ENCODE measurements at regions not wholly inside any gene's neighbourhood (a gene's known extent, or its start where the extent isn't known, plus 50 kb on each side); places are given as distances from the start of the nearest gene placed in this dataset.
A peak's percentile ranks its signal among the peaks of the same experiment; 100 is the strongest.

DNA sequence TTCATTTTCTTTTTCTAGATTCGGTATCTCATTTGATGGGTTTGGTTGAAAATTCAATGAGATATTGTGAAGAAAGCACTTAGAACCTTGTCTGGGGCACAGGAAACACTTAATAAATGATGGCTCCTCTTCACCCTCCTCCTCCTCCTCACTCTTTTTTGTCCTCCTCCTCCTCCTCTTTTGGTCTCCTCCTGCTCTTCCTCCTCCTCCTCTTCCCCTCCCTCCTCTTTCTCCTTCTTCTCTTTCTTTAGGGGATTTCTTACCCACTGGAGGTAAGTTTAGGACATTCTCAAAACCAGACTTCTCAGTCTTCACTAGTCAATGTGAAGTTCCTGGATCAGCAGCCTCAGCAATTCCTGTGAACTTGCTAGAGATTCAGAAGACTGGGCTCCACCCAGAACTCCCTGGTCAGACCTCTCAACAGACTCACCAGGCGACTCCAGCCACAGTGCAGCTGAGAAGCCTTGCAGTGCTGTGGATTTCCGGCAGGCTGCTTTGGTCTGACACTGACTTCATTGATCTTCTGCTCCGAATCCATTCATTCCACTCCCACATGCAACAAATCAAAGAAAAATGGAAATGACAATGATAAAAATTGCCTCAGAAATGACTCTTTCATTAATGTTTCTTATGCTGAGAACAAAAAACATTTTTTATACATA lies 368.6 kb upstream of the B3GAT1 start:
- no peak for ATAC-seq
- Mint-ChIP-seq H3K9me3 (no peaks in the 10 kb centered on the region), H3K27me3 (peaks cover 20% of the 10 kb centered on the region), H3K4me1 (no peaks in the 10 kb centered on the region), H3K36me3 (no peaks in the 10 kb centered on the region), H3K27ac (no peak overlapping the region), H3K4me3 (no peak overlapping the region)

GRCh38 chr11:134779179-134779578 lies 367.1 kb upstream of the B3GAT1 start:
- Mint-ChIP-seq H3K27ac (no peak overlapping the region), H3K4me3 (no peak overlapping the region), H3K27me3 (peaks cover 19% of the 10 kb centered on the region), H3K36me3 (no peaks in the 10 kb centered on the region), H3K4me1 (no peaks in the 10 kb centered on the region), H3K9me3 (no peaks in the 10 kb centered on the region)
- ATAC-seq = no peak

GRCh38 chr11:134768463-134768862 lies 356.4 kb upstream of the B3GAT1 start:
- no peak for ATAC-seq
- Mint-ChIP-seq H3K36me3 (no peaks in the 10 kb centered on the region), H3K27ac (no peak overlapping the region), H3K9me3 (peaks cover 17% of the 10 kb centered on the region), H3K27me3 (peaks cover 25% of the 10 kb centered on the region), H3K4me3 (no peak overlapping the region), H3K4me1 (no peaks in the 10 kb centered on the region)

- H3K36me3 Mint-ChIP-seq = no peaks in the 10 kb centered on the region
- peaks cover 9% of the 10 kb centered on the region for H3K9me3 Mint-ChIP-seq
- no peak overlapping the region for H3K4me3 Mint-ChIP-seq
- H3K4me1 Mint-ChIP-seq = no peaks in the 10 kb centered on the region
- no peak for ATAC-seq
- H3K27me3 Mint-ChIP-seq = peaks cover 40% of the 10 kb centered on the region
- H3K27ac Mint-ChIP-seq = no peak overlapping the region
Measured at GRCh38 chr11:134765565-134765964, 353.5 kb upstream of the B3GAT1 start.

- no peaks in the 10 kb centered on the region for H3K36me3 Mint-ChIP-seq
- H3K9me3 Mint-ChIP-seq = peaks cover 9% of the 10 kb centered on the region
- H3K27ac Mint-ChIP-seq = no peak overlapping the region
- peaks cover 40% of the 10 kb centered on the region for H3K27me3 Mint-ChIP-seq
- ATAC-seq = no peak
- no peak overlapping the region for H3K4me3 Mint-ChIP-seq
- no peaks in the 10 kb centered on the region for H3K4me1 Mint-ChIP-seq
Measured at GRCh38 chr11:134764966-134765365, 352.9 kb upstream of the B3GAT1 start.

- H3K27ac Mint-ChIP-seq = no peak overlapping the region
- no peak for ATAC-seq
- H3K36me3 Mint-ChIP-seq = no peaks in the 10 kb centered on the region
- H3K9me3 Mint-ChIP-seq = peaks cover 9% of the 10 kb centered on the region
- no peaks in the 10 kb centered on the region for H3K4me1 Mint-ChIP-seq
- no peak overlapping the region for H3K4me3 Mint-ChIP-seq
- H3K27me3 Mint-ChIP-seq = peaks cover 40% of the 10 kb centered on the region
Measured at GRCh38 chr11:134764367-134764766, 352.3 kb upstream of the B3GAT1 start.

DNA sequence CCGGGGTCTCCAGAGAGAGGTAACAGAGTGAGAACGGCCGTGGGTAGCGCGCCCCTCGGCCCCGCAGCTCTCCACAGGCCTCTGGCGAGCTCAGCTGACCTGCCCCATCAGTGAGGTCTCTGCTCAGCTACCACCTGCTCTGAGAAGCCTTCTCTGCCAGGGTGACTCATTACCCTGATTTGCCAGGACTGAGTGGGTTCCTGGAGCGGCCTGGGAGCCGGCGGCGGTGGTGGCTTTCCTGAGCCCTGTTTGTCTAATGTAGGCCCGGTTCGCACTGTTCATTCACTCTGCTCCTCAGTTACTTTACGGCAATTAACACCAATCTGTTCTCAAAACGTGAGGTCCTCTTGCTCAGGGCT lies 351.0 kb upstream of the B3GAT1 start:
- no peak for ATAC-seq
- H3K27me3 Mint-ChIP-seq = peaks cover 40% of the 10 kb centered on the region
- H3K4me1 Mint-ChIP-seq = no peaks in the 10 kb centered on the region
- H3K4me3 Mint-ChIP-seq = no peak overlapping the region
- H3K9me3 Mint-ChIP-seq = no peaks in the 10 kb centered on the region
- H3K27ac Mint-ChIP-seq = no peak overlapping the region
- no peaks in the 10 kb centered on the region for H3K36me3 Mint-ChIP-seq

DNA sequence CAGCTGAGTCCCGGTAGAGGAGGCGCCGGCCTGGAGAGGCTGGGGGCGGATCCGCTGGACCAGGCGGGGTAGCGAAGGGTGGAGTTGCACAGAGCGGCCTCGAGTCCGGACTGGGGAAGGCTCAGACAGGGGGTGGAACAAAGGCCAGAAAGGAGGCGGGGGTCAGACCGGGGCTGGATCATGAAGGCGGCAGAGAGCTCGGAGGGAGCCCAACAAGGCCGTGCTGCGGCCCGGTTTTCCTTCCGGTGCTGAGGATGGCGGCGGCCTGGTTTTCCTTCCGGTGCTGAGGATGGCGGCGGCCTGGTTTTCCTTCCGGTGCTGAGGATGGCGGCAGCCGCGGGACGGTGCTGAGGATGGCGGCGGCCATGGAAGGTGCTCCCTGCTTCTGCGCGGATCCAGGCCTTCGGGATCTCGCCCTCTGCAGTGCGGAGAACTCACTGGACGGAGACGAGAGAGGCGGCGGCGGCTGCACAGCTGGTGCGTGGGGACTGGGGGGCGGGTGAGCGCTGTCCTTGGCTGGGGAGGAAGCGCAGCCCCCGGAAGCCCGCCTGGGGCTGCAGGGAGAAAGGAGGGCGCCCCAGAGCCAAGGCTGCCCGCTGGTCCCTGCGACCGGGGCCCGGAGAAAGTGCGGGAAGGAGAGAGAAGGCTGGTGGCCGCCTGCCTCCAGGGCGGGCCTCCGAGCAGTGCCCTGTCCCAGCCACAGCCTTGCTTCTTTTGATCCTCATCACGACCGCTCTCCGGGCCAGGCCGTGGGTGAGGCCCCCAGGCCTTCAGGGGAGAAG lies 350.4 kb upstream of the B3GAT1 start:
- peak; percentile 27 for ATAC-seq
- Mint-ChIP-seq H3K9me3 (no peaks in the 10 kb centered on the region), H3K36me3 (no peaks in the 10 kb centered on the region), H3K27ac (no peak overlapping the region), H3K4me1 (no peaks in the 10 kb centered on the region), H3K27me3 (peaks cover 40% of the 10 kb centered on the region), H3K4me3 (no peak overlapping the region)

- no peaks in the 10 kb centered on the region for H3K36me3 Mint-ChIP-seq
- no peaks in the 10 kb centered on the region for H3K4me1 Mint-ChIP-seq
- no peaks in the 10 kb centered on the region for H3K9me3 Mint-ChIP-seq
- H3K4me3 Mint-ChIP-seq = no peak overlapping the region
- H3K27me3 Mint-ChIP-seq = peaks cover 44% of the 10 kb centered on the region
- ATAC-seq = no peak
- H3K27ac Mint-ChIP-seq = no peak overlapping the region
Measured at GRCh38 chr11:134761926-134762247, 349.8 kb upstream of the B3GAT1 start.

DNA sequence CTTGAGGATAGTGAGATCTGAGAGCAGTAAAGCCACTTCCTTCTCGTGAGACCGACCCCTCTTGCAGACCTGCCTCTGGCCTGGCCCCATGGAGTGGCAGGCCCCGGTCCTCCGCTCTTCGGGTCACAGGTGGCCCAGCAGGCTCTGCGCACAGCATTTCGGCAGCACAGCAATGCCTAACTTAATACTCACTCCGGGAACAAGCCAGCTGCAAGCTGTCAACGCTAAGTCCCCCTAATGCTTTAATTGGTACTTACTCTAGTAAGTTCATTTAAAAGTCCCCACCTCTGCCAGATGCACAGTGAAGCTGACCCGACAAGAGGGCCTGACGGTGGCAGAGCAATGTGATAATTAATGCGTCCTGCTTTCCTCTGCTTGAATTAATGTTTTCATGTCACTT lies 349.3 kb upstream of the B3GAT1 start:
- no peak for ATAC-seq
- no peaks in the 10 kb centered on the region for H3K9me3 Mint-ChIP-seq
- H3K27ac Mint-ChIP-seq = no peak overlapping the region
- H3K36me3 Mint-ChIP-seq = no peaks in the 10 kb centered on the region
- no peaks in the 10 kb centered on the region for H3K4me1 Mint-ChIP-seq
- H3K27me3 Mint-ChIP-seq = peaks cover 48% of the 10 kb centered on the region
- H3K4me3 Mint-ChIP-seq = no peak overlapping the region

DNA sequence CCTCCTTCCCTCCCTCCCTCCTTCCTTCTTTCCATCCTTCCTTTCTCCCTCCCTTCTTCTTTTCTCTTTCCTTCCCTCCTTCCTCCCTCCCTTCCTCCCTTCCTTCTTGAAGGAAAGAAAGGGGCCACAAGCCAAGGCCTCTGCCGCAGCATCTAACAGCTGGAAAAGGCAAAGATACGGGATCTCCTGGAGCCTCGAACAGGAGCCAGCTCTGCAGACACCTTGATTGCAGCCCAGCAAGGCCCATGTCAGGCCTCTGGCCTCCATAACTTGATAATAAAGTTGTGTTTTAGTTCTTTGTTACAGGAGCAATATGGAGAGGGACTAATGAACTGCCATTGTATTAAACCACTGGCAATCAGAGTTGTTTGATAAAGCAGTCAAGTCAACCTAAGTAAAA lies 348.9 kb upstream of the B3GAT1 start:
- H3K27ac Mint-ChIP-seq = no peak overlapping the region
- no peaks in the 10 kb centered on the region for H3K4me1 Mint-ChIP-seq

GRCh38 chr11:134760299-134760698 lies 348.3 kb upstream of the B3GAT1 start:
- H3K4me1 Mint-ChIP-seq = no peaks in the 10 kb centered on the region
- no peaks in the 10 kb centered on the region for H3K9me3 Mint-ChIP-seq
- H3K27ac Mint-ChIP-seq = no peak overlapping the region
- peaks cover 41% of the 10 kb centered on the region for H3K27me3 Mint-ChIP-seq
- no peak overlapping the region for H3K4me3 Mint-ChIP-seq
- no peak for ATAC-seq
- H3K36me3 Mint-ChIP-seq = no peaks in the 10 kb centered on the region

More for the DNA sequence above, 348.9 kb upstream of the B3GAT1 start:
- no peak for ATAC-seq
- H3K4me3 Mint-ChIP-seq = no peak overlapping the region
- H3K9me3 Mint-ChIP-seq = no peaks in the 10 kb centered on the region
- H3K27me3 Mint-ChIP-seq = peaks cover 47% of the 10 kb centered on the region
- no peaks in the 10 kb centered on the region for H3K36me3 Mint-ChIP-seq

GRCh38 chr11:134759855-134760254 lies 347.8 kb upstream of the B3GAT1 start:
- Mint-ChIP-seq H3K4me1 (no peaks in the 10 kb centered on the region), H3K27me3 (peaks cover 36% of the 10 kb centered on the region), H3K4me3 (no peak overlapping the region), H3K27ac (no peak overlapping the region), H3K9me3 (no peaks in the 10 kb centered on the region), H3K36me3 (no peaks in the 10 kb centered on the region)
- no peak for ATAC-seq

DNA sequence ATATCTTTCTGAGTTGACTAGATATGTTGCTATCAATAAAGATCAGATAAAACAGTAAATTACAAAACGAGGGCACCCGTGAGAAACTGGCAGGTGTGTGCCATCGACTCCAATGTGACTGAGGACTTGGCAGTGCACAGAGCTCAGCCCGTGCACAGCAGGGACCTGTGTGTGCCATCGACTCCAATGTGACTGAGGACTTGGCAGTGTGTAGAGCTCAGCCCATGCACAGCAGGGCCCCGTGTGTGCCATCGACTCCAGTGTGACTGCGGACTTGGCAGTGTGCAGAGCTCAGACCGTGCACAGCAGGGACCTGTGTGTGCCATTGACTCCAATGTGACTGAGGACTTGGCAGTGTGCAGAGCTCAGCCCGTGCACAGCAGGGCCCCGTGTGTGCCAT lies 347.2 kb upstream of the B3GAT1 start:
- H3K27ac Mint-ChIP-seq = no peak overlapping the region
- H3K4me1 Mint-ChIP-seq = no peaks in the 10 kb centered on the region
- H3K9me3 Mint-ChIP-seq = no peaks in the 10 kb centered on the region
- no peak for ATAC-seq
- H3K4me3 Mint-ChIP-seq = no peak overlapping the region
- H3K36me3 Mint-ChIP-seq = no peaks in the 10 kb centered on the region
- H3K27me3 Mint-ChIP-seq = peaks cover 34% of the 10 kb centered on the region

DNA sequence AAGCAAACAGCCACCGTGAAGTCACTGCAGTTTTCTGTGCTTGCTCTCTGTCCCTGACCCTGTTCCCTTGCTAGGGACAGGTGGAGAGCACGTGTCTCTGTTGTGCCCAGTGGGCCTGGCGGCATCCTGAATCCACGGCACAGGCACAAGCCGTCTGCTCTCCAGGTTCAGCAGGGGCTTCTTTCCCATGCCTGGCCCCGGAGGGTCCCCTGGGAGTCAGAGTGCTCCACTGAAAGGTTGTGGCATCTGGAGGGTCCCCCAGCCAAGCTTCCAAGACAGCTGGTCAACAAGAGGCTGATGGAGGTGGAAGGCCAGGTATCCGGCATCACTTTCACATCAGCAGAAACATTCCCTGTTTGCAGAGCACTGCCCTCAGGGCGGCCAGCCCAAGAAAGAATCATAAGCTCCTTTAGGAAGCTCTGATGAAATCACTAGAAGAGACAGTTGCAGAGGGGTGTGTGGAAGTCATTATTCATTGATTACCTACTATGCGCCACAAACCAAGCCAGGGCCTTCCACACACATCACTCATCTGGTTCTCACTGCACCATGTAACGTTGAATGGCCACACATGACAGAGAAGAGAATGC lies 346.4 kb upstream of the B3GAT1 start:
- Mint-ChIP-seq H3K27me3 (peaks cover 33% of the 10 kb centered on the region), H3K9me3 (no peaks in the 10 kb centered on the region), H3K4me1 (no peaks in the 10 kb centered on the region), H3K27ac (no peak overlapping the region), H3K4me3 (no peak overlapping the region), H3K36me3 (no peaks in the 10 kb centered on the region)
- ATAC-seq = no peak

GRCh38 chr11:134757633-134758032 lies 345.6 kb upstream of the B3GAT1 start:
- no peak for ATAC-seq
- Mint-ChIP-seq H3K4me3 (no peak overlapping the region), H3K36me3 (no peaks in the 10 kb centered on the region), H3K4me1 (no peaks in the 10 kb centered on the region), H3K27ac (no peak overlapping the region), H3K9me3 (no peaks in the 10 kb centered on the region), H3K27me3 (peaks cover 28% of the 10 kb centered on the region)

All from stimulated activated memory B cell treated with anti-CD40 and anti-IgM and Interleukin-4, amounts not matched to agents 10 μg/mL and 1 μg/mL and 100 μg/mL, for 72 hours (primary cell).